Endothelial cell of umbilical vein (primary cell): ENCODE measurements at regions not wholly inside any gene's neighbourhood (a gene's known extent, or its start where the extent isn't known, plus 50 kb on each side); places are given as distances from the start of the nearest gene placed in this dataset.

Experiments
- BruUV-seq: library from RNA; stranded (reverse); fragments of 400-500 nt; replicated peaks from 2 replicates; lab custom pipeline; 2021; lab: Mats Ljungman, UMichigan
- CTCF ChIA-PET: fragments of 300-600, 350-600 bp; sonication (Branson Sonifier 250); formaldehyde crosslinking; loops from one replicate; lab custom pipeline; 2021; ENCODE audit warnings: antibody characterized with exemption, inconsistent platforms; lab: Charles Lee
- POLR2A ChIA-PET: fragments of 300-600, 350-600 bp; sonication (Branson Sonifier 250); formaldehyde crosslinking; loops from one replicate; lab custom pipeline; 2021; ENCODE audit warnings: antibody characterized with exemption, inconsistent platforms; lab: Charles Lee
- DNase-seq: peaks from one replicate; pipeline ENCODE4 v3.0.0-alpha.2; 2011; ENCODE audit warnings: low read depth, low spot score
- FAIRE-seq: peaks from 2 replicates; lab custom pipeline; 2011; peaks lifted over from hg19 to GRCh38; lab: Jason Lieb, UNC
- H2AFZ ChIP-seq: 2 replicates; pipeline ENCODE4 v1.6.0; 2012; ENCODE audit warnings: low read depth, low read length, control low read depth, inconsistent platforms
- H3K27ac ChIP-seq: 2 replicates; pipeline ENCODE4 v1.5.1; 2011; ENCODE audit warnings: low read depth, mild to moderate bottlenecking, control low read depth, low read length, moderate library complexity; ENCODE audit not compliant: insufficient read depth
- H3K27me3 ChIP-seq, 2 experiments: 2 replicates each; pipeline versions ENCODE4 v1.6.0 to v1.6.1; 2011; ENCODE audit warnings: low read length in 2 of 2, mixed read lengths in 1 of 2; ENCODE audit not compliant: control insufficient read depth in 2 of 2, insufficient read depth in 2 of 2
- H3K36me3 ChIP-seq, 2 experiments: 2 replicates in 1 of 2; 3 replicates in 1 of 2; pipeline ENCODE4 v1.5.1; 2011; ENCODE audit warnings: low read length in 2 of 2, mild to moderate bottlenecking in 1 of 2, moderate library complexity in 1 of 2; ENCODE audit not compliant: control insufficient read depth in 2 of 2, insufficient read depth in 2 of 2; ENCODE audit errors: extremely low read depth in 1 of 2
- H3K4me1 ChIP-seq: 3 replicates; pipeline ENCODE4 v1.5.1; 2011; ENCODE audit warnings: mild to moderate bottlenecking, low read length; ENCODE audit not compliant: control insufficient read depth, insufficient read depth; ENCODE audit errors: extremely low read depth
- H3K4me2 ChIP-seq: 2 replicates; pipeline ENCODE4 v1.6.1; 2011; ENCODE audit warnings: low read length, control low read depth, mixed read lengths; ENCODE audit not compliant: insufficient read depth
- H3K4me3 ChIP-seq, 3 experiments: fragments of 200-600 bp in 1 of 3; sonication (generic), shearing (Covaris generic) in 1 of 3; replicated peaks in 1 of 3; 2 replicates each; pipeline ENCODE4 v1.5.1; 2011 to 2016; ENCODE audit warnings: control low read depth in 3 of 3, low read length in 3 of 3, mild to moderate bottlenecking in 2 of 3, inconsistent platforms in 1 of 3, low read depth in 1 of 3, moderate library complexity in 1 of 3; ENCODE audit not compliant: insufficient read depth in 1 of 3
- H3K79me2 ChIP-seq: 2 replicates; pipeline ENCODE4 v1.6.0; 2012; ENCODE audit warnings: low read length, inconsistent platforms; ENCODE audit not compliant: control insufficient read depth, insufficient read depth
- H3K9ac ChIP-seq: replicated peaks from 2 replicates; pipeline ENCODE3; 2011; ENCODE audit warnings: low read length, control low read depth; ENCODE audit not compliant: insufficient read depth; ENCODE audit errors: extremely low read depth
- H3K9me1 ChIP-seq: replicated peaks from 3 replicates; pipeline ENCODE4 v1.6.0; 2011; ENCODE audit warnings: mild to moderate bottlenecking, low read length; ENCODE audit not compliant: control insufficient read depth, insufficient read depth; ENCODE audit errors: extremely low read depth
- H3K9me3 ChIP-seq: replicated peaks from 2 replicates; pipeline ENCODE4 v1.5.1; 2012; ENCODE audit warnings: low read length, inconsistent platforms; ENCODE audit not compliant: control insufficient read depth, insufficient read depth
- H4K20me1 ChIP-seq: replicated peaks from 2 replicates; pipeline ENCODE3; 2011; ENCODE audit warnings: mild to moderate bottlenecking, low read length; ENCODE audit not compliant: control insufficient read depth, insufficient read depth; ENCODE audit errors: extremely low read depth
- GATA2 ChIP-seq: IDR thresholded peaks from 2 replicates; pipeline ENCODE4 v1.7.0; 2011; ENCODE audit warnings: low read depth, mild to moderate bottlenecking, moderate library complexity, mixed read lengths, low read length; ENCODE audit not compliant: insufficient read length, insufficient read depth
- POLR2A ChIP-seq: IDR thresholded peaks from 2 replicates; pipeline ENCODE4 v1.6.1; 2012; ENCODE audit warnings: low read depth, mild to moderate bottlenecking, control low read depth, low read length
- dilution Hi-C: fragments of 300-500 bp; cut with MboI; formaldehyde crosslinking; loops from one replicate; pipeline ENCODE4 v1.15.0; 2019; ENCODE audit warnings: low sequenced_read_pairs; ENCODE audit not compliant: extremely low pct_ligation_motif_present
- intact Hi-C: fragments of 100-400 bp; cut with micrococcal nuclease; formaldehyde crosslinking; loops from one replicate; pipeline ENCODE4 v1.10.0; 2022
- TF ChIP-seq, protein P1 (sequence below): IDR thresholded peaks from 2 replicates; pipeline ENCODE4 v1.6.1; 2011; ENCODE audit not compliant: insufficient read depth, insufficient read length

DNA sequence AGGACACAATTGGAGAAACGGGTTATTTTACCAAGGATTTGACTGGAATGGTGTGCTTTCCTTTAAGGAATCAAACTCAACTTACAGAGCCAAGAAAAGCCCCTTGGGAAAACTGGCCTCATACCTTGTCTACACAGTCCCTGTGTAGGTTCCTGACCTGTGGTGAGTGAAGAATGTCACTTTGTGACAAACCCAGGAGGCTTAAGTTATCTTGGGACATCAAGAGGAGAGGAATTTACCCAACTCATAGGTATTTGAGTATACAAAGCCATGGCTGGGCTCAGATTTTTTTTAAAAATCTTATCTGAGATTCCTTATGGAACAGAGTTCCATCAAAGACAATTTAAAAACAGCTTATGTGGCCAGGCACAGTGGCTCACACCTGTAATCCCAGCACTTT lies 112.1 kb downstream of the EIF4E start:
- H3K9me1 ChIP-seq, result no peaks in the 10 kb centered on the region
- H3K79me2 ChIP-seq, result no peaks in the 10 kb centered on the region
- POLR2A ChIA-PET, result no interaction called here
- H3K9me3 ChIP-seq, result no peaks in the 10 kb centered on the region
- TF ChIP-seq, protein P1, sequence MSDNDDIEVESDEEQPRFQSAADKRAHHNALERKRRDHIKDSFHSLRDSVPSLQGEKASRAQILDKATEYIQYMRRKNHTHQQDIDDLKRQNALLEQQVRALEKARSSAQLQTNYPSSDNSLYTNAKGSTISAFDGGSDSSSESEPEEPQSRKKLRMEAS, result no peak
- no peak for TF ChIP-seq POLR2A
- no peak for TF ChIP-seq GATA2
- no peak overlapping the region for H3K27ac ChIP-seq
- no peak overlapping the region for H2AFZ ChIP-seq
- H3K4me3 ChIP-seq, result no peak overlapping the region
- no peaks in the 10 kb centered on the region for H3K27me3 ChIP-seq
- CTCF ChIA-PET, result no interaction called here
- no peaks in the 10 kb centered on the region for H3K4me1 ChIP-seq
- dilution Hi-C loops, result no loop called here
- no peak overlapping the region for H3K4me2 ChIP-seq
- H3K9ac ChIP-seq, result no peak overlapping the region
- no peaks in the 10 kb centered on the region for H3K36me3 ChIP-seq
- DNase-seq (no peak), FAIRE-seq (no peak)
- intact Hi-C loops, result no loop called here
- BruUV-seq, result no TSS peak
- no peaks in the 10 kb centered on the region for H4K20me1 ChIP-seq

DNA sequence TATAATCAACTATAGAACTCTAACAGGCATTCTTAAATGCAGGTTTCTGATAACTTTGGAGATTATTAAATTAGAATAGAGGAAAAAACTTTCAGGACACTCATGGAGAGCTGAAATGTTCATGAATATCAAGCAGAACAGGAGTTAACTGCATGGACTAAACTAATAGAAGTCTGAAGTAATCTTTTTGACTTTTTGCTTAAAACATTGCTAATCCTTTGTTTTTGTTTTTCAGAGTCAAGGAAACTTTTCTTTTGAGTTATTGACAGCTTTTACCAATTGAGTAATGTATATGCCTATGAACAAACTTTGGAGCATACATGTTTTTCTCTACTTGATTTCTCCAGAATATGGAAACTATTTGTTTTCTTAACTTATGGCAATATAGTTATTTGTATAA lies 112.5 kb downstream of the EIF4E start:
- Histone ChIP-seq H3K9me3 (no peaks in the 10 kb centered on the region), H3K36me3 (no peaks in the 10 kb centered on the region), H3K9me1 (no peaks in the 10 kb centered on the region), H3K27ac (no peak overlapping the region), H4K20me1 (no peaks in the 10 kb centered on the region), H3K27me3 (no peaks in the 10 kb centered on the region), H3K4me3 (no peak overlapping the region), H3K79me2 (no peaks in the 10 kb centered on the region), H3K9ac (no peak overlapping the region), H3K4me1 (no peaks in the 10 kb centered on the region), H2AFZ (no peak overlapping the region), H3K4me2 (no peak overlapping the region)
- POLR2A ChIA-PET, result no interaction called here
- dilution Hi-C loops (no loop called here), intact Hi-C loops (no loop called here)
- no peak for FAIRE-seq
- DNase-seq, result no peak
- CTCF ChIA-PET, result no interaction called here
- no TSS peak for BruUV-seq
- TF ChIP-seq, protein P1, result no peak
